GM19239 (cell line): ENCODE measurements at regions not wholly inside any gene's neighbourhood (a gene's known extent, or its start where the extent isn't known, plus 50 kb on each side); places are given as distances from the start of the nearest gene placed in this dataset.

Experiments
- DNase-seq: peaks from one replicate; pipeline ENCODE4 v3.0.0; 2011; ENCODE audit warnings: low spot score; ENCODE audit not compliant: insufficient read length
- FAIRE-seq: peaks from 2 replicates; lab custom pipeline; 2011; peaks lifted over from hg19 to GRCh38; lab: Jason Lieb, UNC

DNA sequence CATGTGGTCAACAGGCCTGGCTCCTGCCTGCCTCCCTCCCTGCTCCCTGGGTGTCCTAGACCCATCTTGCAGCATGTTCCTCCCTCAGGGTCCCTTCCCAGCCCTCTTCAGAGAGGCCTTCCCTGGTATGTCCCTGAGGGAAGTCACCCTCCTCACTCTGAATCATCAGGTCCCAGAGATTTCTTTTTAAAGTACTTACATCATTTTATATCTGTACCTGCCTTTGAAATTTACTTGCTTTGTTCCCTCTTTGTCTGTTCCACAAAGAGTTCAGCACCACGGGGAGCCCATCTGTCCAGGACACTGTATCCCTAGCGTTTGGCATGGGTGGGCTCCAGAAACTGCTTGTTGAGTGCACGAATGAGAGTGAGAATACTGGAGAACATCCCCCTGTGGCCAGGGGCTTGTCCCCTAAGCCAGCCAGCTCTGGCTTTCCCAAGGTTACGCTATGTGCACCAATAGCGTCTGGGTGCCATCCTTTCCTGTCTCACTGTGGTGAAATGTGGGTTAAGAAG is 50.6 kb upstream of the IGFBP3 start:
- no peak for DNase-seq
- no peak for FAIRE-seq

DNA sequence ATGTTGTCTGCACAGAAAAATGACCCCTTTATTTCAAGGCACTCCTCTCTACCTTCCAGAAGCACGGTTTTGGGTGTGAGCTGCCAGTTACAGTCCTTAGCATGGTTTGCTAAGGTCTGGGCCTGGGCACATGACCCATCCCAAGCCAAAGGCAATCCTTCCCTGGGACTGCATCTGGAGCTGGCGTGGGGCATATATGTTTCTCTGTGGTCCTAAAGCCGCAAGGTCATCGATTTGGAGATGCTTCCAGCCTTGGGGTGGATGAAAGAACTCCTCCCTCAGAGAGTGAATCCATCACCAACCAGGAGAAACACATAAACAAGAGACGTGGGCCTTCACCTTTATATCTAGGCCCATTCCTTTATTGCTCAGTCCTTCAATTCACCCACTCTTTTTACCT is 50.1 kb upstream of the IGFBP3 start:
- FAIRE-seq = no peak

More for the DNA sequence above, 50.1 kb upstream of the IGFBP3 start:
- DNase-seq = no peak
